NCI-H524 (cell line): ENCODE measurements at regions not wholly inside any gene's neighbourhood (a gene's known extent, or its start where the extent isn't known, plus 50 kb on each side); places are given as distances from the start of the nearest gene placed in this dataset.

ENCODE experiments used
- DNase-seq, 2 experiments: peaks; one replicate each; lab custom pipeline; 2025; lab: John Stamatoyannopoulos, UW

DNA sequence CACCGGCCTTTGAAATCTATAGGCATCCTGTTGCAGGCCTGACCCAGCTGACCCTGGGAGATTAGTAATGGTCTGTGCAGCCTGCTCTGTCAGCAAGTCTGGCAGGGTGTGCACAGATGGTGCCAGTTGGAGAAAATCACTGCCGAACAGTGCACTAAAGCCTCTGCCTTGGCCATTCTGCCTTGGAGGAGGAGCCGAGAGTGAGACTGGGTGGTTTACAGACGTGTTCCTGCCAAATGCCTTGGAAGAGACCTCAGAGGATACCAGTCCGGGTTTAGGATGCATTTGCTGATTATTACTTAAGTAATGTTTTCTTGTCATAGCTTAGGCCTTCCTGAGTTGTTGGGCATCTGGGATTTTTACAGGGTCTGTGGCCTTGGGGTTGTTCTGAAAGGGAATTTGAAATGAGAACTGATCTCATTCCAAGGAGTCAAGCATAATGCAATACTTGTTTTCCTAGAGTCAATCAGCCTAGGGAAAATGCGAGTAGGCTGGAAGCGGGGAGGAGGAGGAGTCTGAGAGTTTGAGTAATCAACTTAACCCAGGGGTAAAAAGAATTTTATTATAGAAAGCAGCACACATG, 292.1 kb downstream of the SOX4 start:
- DNase-seq, result peak; percentile 76 to 90

DNA sequence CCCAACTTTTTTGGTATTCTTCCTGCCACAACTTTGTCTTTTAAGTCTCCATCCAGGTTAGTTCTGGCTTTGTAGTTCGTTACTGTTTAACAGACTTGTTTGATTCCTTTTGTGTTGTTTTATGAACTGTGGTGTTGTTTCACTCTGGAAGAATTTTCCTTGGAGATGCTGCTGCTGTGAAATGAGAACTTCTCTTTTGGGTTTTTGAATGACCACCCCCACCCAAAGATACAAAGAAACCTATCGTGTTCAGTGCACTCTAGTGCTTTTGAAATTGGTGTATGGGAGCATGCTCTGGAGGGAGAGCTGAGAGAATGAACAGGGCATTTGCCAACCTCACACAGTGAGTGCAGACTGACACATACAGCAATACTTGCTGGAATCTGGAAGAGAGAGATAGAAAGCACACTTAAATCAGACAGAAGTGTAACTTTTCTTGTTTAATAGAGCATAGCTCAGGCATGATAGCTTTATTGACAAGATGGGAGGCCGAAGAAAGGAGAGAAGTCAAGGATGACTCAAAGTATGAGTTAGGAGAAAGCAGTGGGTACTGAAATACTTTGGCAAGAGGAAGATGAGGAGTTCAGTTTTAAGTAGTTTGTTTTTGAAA, 293.1 kb downstream of the SOX4 start:
- DNase-seq, result no peak

DNA sequence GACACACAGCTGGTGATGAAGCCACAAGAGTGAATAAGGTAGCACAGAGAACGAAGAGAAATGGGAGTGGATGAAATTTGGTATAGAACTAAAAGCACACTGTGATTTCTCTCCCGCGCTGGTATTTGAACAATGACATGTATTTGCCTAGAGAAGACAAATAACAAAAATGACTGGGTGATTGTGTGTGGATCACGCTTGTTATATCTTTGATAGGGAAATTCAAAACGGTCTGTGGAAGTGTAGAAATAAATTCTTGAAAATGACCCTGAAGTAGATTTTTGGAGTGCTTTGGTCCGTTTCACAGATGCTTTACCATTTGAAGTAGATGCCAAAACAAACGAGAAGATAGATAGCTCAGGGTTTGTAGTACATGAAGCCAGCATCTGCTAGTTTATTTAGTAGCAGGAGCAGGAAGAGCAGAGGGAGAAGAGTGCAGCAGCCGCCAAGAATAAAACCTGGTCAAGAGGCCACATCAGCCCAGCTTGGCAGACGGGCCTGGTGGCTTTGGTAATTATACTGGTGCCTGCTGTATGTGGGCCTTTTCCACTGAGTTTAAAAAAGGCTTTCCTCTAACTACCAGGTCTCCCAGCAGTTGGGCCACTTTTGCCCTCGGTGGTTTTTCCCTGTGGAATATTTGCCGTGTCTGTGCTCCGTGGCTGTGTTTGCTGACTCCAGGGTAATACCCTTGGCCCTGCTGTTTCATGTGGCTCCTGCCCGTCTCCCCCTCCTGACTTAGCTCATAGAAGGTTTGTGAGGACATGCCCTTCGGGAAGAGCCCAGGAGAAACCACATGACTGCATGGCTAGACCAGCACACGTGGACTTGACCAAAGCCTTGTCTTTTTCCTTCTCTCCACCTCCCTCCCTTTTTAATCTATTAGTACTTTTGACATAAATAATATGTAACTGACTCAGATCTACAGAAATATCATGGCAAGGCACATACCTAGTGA, 294.0 kb downstream of the SOX4 start:
- peak; percentile 21 to 66 for DNase-seq

GRCh38 chr6:21891080-21891479, 297.5 kb downstream of the SOX4 start:
- DNase-seq, result no peak

DNA sequence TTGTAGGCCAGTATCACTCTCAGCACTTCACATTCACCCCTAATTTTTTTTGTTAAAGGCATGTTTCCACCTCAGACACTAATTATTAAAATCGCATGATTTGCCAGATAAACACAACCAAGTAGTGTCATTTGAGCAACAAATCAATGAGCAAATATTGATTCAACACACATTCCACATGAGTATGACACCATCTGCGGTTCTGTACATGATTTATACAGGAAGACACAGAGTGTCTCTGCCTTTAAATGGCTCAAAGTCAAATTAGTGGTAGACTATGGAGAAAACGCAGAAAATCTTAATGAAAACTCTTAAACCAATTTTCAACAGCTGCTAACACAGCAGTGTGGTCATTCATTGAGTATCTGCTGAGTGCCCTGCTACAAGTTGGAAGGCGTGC, 300.2 kb downstream of the SOX4 start:
- DNase-seq, result no peak

DNA sequence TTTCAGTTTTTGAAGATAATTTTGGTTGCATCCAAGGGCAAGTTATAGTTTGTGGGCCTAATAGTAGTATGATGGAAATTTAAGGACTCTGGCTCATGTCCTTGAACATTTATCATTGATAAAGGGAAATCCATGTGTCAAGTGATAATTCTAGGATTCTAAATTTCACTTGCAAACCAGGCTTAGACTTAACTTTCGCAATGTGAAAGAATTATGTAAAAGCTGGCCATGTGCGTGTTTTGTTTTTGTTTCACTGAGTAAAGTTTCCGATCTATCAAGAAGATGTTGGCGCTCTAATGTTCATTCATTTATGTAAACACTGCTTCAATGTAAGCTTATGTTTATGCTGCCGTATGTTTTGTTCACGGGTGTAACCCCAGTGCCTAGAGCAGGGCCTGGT, 302.0 kb downstream of the SOX4 start:
- DNase-seq, result no peak

DNA sequence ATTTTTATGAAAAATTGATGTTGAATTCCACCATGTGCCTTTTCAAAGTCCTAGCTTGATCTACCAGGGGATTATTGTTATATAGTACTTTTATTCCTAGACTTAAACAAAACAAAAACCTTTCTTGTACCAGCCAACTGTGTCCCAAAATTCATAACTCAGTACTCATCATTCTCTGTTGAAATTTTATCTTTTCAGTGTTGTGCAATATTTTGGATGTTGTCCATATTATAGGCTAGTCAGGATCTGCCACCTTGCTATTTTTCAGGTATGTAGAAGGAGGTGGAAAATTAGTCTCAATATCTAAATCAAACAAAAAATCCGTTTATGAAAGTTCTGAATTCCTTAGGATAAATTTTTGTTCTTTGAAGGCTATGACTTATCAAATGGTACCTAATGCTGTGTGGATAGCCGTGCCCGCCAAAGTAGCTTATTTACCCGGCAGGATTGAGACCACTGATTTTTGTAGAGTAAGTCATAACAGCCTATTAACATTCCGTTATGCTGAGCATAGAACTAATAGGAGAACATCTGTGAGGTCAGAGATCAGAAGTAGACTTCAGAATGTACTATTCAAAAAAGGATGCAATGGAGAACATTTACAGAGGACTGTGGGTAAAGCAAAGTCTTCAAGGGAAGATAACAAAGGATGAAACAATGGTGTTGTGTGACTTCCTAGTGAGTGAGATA, 304.7 kb downstream of the SOX4 start:
- no peak for DNase-seq

DNA sequence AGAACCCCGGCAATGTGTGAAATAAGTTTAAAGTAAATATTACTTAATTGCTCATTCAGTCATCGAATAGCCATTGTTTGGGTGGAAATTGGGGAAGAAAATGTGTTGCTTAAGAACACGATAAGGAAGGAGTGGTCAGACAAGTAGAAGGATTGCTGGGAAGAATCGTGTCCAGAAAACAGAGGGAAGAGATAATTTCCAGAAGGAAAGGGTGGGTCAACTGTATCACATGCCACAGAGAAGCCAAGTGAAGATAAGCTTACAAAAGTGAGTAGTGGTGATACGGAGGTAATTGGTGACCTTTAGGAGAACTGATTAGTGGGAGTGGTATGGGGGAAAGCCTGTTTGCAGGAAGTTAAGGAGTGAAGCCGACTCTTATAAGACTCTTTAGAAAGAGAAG, 306.2 kb downstream of the SOX4 start:
- DNase-seq, result no peak

DNA sequence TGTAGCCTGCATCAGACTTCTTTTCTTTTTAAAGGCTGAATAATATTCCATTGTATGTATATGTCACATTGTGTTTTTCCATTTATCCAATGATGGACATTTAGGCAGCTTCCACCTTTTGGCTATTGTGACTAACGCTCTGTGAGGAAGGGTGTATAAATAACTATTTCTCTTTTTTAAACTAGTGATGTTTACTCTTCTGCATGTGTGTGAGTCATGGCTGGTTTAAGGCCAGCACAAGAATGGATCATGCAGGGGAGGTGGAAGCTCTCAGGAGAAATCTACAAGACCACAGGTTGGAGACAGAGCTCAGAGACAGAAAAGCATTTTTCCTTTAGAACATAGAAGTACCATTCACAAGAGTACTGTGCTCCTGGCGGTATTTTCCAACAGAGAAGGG, 307.2 kb downstream of the SOX4 start:
- DNase-seq, result no peak

DNA sequence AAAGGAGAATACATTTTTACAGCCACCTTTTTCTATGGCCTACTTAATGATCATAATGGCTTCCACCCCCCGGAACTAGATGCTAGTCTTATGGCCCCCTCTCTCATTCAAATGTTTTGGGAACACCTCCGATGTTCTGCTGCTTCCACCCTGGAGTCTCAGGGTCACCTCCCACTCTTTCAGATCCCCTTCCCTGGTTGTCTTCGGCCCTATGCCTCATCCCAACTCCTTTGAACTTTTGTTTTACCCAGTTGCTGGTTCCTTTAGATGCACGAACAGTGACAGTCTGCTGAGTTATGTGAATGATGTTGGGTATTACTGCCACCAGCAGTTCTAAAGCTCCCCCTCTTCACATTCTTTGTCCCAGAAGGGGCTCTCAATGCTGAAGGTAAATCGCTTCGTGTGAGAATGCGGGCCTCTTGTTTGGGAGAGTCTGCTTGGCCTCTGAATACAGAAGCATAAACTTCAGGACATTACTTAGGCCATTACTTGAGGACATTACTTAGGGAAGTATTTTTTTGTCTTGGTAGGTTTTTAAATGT, 309.1 kb downstream of the SOX4 start:
- no peak for DNase-seq

- DNase-seq, result peak; percentile 59 to 89
Observed at GRCh38 chr6:21905531-21905930, 312.0 kb downstream of the SOX4 start.

DNA sequence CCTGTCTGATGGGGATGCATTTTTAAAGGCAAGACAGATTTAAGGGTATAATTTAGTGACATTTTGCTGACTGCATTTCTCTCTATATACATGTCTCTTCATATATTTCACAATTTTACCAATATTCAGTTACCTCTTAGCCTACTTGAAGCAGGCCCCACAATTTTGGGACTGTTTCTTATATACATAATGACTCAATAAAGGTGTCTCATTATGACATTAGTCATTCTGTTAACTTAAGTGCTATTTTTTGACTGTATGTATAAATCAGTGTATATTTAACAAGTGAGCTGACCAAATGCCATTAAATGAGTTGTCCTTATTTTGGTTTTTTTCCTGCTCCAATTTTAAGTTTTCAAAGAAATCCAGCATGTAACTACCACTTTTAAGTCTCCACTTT, 313.3 kb downstream of the SOX4 start:
- no peak for DNase-seq

- DNase-seq, result no peak
Observed at GRCh38 chr6:21907291-21907690, 313.7 kb downstream of the SOX4 start.

GRCh38 chr6:21908161-21908848, 314.8 kb downstream of the SOX4 start:
- DNase-seq, result no peak

DNA sequence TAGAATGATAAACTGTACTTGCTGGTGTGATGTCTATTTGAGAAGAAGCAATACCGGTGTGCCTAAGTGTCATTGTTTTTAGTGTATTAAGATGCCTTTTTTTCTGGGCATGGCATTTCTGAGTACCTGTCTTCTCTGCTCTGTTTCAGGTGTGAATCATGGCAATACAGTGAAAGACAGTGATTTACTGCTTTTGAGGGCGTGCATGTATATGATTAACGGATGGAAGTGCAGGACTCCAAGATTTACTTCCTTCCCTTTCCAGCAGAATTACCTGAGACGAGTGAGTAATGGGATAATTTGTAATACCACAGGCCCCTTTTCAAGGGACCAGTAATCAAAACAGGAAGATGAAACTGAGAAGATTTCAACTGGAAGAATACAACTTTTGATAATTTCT, 315.8 kb downstream of the SOX4 start:
- DNase-seq, result no peak

DNA sequence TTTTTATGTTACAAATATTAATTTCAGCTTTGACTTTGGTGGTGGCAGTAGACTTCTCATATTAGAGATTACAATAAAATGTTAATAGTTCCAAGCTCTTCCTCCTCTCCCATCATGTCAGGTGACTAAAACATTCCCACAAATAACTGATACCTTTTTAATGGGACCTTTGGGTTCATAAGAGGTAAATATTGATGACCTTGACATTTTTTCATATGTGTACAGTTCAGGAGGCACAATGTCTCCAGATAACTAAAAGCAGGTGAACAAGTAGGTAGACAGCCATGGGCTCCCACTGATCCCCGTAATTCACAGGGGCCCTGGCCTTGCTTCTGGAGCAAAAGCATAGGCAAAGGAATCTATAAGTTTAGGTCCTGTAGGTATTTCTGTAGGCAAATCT, 317.7 kb downstream of the SOX4 start:
- no peak for DNase-seq

GRCh38 chr6:21912151-21912832, 318.7 kb downstream of the SOX4 start:
- peak; percentile 42 to 89 for DNase-seq

- DNase-seq, result no peak
Observed at GRCh38 chr6:21914121-21914973, 320.8 kb downstream of the SOX4 start.

DNA sequence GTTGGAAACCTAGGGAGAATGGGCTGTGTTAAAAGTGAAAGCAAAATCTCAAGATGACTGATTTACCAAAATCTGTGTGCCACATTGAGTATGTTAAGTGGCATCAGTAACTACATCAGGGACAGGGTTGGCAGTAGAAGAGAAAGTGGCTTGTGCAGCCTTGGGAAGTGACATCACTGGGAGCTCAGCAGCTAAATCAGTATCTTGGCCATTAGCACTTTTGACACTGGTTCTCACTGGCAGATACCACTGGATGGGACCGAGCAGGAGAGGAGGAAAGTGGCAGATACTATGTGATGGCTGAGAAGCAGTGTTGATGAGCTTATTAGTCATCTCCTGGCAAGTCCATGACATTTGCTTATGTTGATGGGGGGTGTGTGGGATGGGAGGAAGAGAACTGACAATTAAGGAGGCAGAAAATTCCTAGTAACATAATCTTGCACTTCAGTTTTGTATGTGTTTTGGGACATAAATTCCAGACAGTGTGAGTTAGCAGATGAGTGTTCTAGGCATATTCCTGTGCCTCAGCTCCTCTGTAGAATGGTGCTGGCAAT, 322.2 kb downstream of the SOX4 start:
- no peak for DNase-seq

DNA sequence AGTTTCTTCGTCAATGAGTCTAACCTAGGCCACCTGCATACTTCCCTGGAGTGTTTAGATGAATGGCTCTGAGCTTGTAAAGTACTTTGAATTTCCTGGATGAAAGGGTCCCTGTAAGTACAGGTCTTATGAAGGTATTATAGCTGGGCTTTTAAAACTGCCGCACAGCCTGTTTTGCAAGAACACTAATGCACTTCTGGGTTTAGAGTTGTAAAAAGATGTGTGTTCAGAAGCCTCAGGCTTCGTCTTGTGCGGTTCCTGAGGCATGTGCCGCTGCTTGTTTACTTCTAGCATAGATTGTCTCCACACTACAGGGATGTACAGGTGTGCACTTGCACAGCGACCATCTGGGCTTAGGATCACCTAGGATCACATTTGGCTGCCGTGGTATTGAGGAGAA, 324.5 kb downstream of the SOX4 start:
- no peak for DNase-seq
